T-helper 1 cell treated with Interleukin-12 subunit alpha and Interleukin-12 subunit beta and Interleukin-4 antibody, amounts not matched to agents 30 μg/mL and 1 μg/mL, for 36 hours (primary cell): ENCODE measurements at regions not wholly inside any gene's neighbourhood (a gene's known extent, or its start where the extent isn't known, plus 50 kb on each side); places are given as distances from the start of the nearest gene placed in this dataset.

ENCODE experiments used
- H3K27ac Mint-ChIP-seq: one replicate; pipeline ENCODE4 v1.8.0; 2021; ENCODE audit warnings: mild to moderate bottlenecking, mixed read lengths
- H3K27me3 Mint-ChIP-seq: one replicate; pipeline ENCODE4 v1.8.0; 2021; ENCODE audit warnings: low read depth, mixed read lengths
- H3K36me3 Mint-ChIP-seq: one replicate; pipeline ENCODE4 v1.8.0; 2021; ENCODE audit warnings: low read depth, mixed read lengths
- H3K4me1 Mint-ChIP-seq: one replicate; pipeline ENCODE4 v1.8.0; 2021; ENCODE audit warnings: low read depth, mixed read lengths
- H3K4me3 Mint-ChIP-seq: one replicate; pipeline ENCODE4 v1.8.0; 2021; ENCODE audit warnings: mild to moderate bottlenecking, moderate library complexity, mixed read lengths
- H3K9me3 Mint-ChIP-seq: one replicate; pipeline ENCODE4 v1.8.0; 2021; ENCODE audit warnings: mixed read lengths

- Mint-ChIP-seq H3K4me3 (no peak overlapping the region), H3K9me3 (no peaks in the 10 kb centered on the region), H3K4me1 (no peaks in the 10 kb centered on the region), H3K36me3 (no peaks in the 10 kb centered on the region), H3K27me3 (no peaks in the 10 kb centered on the region), H3K27ac (no peak overlapping the region)
Observed at GRCh38 chr2:22683914-22684313, 701.1 kb upstream of the KLHL29 start.

- H3K36me3 Mint-ChIP-seq, result no peaks in the 10 kb centered on the region
- no peak overlapping the region for H3K4me3 Mint-ChIP-seq
- no peak overlapping the region for H3K27ac Mint-ChIP-seq
- no peaks in the 10 kb centered on the region for H3K9me3 Mint-ChIP-seq
- H3K27me3 Mint-ChIP-seq, result no peaks in the 10 kb centered on the region
- H3K4me1 Mint-ChIP-seq, result no peaks in the 10 kb centered on the region
Observed at GRCh38 chr2:22690096-22690495, 694.9 kb upstream of the KLHL29 start.

- no peak overlapping the region for H3K27ac Mint-ChIP-seq
- no peaks in the 10 kb centered on the region for H3K9me3 Mint-ChIP-seq
- no peak overlapping the region for H3K4me3 Mint-ChIP-seq
- H3K4me1 Mint-ChIP-seq, result no peaks in the 10 kb centered on the region
- H3K36me3 Mint-ChIP-seq, result no peaks in the 10 kb centered on the region
- no peaks in the 10 kb centered on the region for H3K27me3 Mint-ChIP-seq
Observed at GRCh38 chr2:22691666-22692065, 693.3 kb upstream of the KLHL29 start.

GRCh38 chr2:22692746-22693145 lies 692.2 kb upstream of the KLHL29 start:
- H3K9me3 Mint-ChIP-seq, result no peaks in the 10 kb centered on the region
- H3K36me3 Mint-ChIP-seq, result no peaks in the 10 kb centered on the region
- no peak overlapping the region for H3K4me3 Mint-ChIP-seq
- no peaks in the 10 kb centered on the region for H3K4me1 Mint-ChIP-seq
- no peak overlapping the region for H3K27ac Mint-ChIP-seq
- no peaks in the 10 kb centered on the region for H3K27me3 Mint-ChIP-seq

- Mint-ChIP-seq H3K4me3 (no peak overlapping the region), H3K27me3 (no peaks in the 10 kb centered on the region), H3K4me1 (no peaks in the 10 kb centered on the region), H3K27ac (no peak overlapping the region), H3K36me3 (no peaks in the 10 kb centered on the region), H3K9me3 (no peaks in the 10 kb centered on the region)
Observed at GRCh38 chr2:22694300-22694699, 690.7 kb upstream of the KLHL29 start.

GRCh38 chr2:22694856-22695255 lies 690.1 kb upstream of the KLHL29 start:
- Mint-ChIP-seq H3K27ac (no peak overlapping the region), H3K27me3 (no peaks in the 10 kb centered on the region), H3K4me1 (no peaks in the 10 kb centered on the region), H3K9me3 (no peaks in the 10 kb centered on the region), H3K36me3 (no peaks in the 10 kb centered on the region), H3K4me3 (no peak overlapping the region)

- Mint-ChIP-seq H3K27me3 (no peaks in the 10 kb centered on the region), H3K9me3 (no peaks in the 10 kb centered on the region), H3K36me3 (no peaks in the 10 kb centered on the region), H3K4me3 (no peak overlapping the region), H3K4me1 (no peaks in the 10 kb centered on the region), H3K27ac (no peak overlapping the region)
Observed at GRCh38 chr2:22697054-22697788, 687.8 kb upstream of the KLHL29 start.

GRCh38 chr2:22701561-22702160 lies 683.3 kb upstream of the KLHL29 start:
- Mint-ChIP-seq H3K4me1 (no peaks in the 10 kb centered on the region), H3K27ac (no peak overlapping the region), H3K9me3 (no peaks in the 10 kb centered on the region), H3K36me3 (no peaks in the 10 kb centered on the region), H3K4me3 (no peak overlapping the region), H3K27me3 (no peaks in the 10 kb centered on the region)

- H3K27ac Mint-ChIP-seq, result no peak overlapping the region
- H3K4me3 Mint-ChIP-seq, result no peak overlapping the region
- no peaks in the 10 kb centered on the region for H3K9me3 Mint-ChIP-seq
- H3K36me3 Mint-ChIP-seq, result no peaks in the 10 kb centered on the region
- no peaks in the 10 kb centered on the region for H3K4me1 Mint-ChIP-seq
- no peaks in the 10 kb centered on the region for H3K27me3 Mint-ChIP-seq
Observed at GRCh38 chr2:22703286-22703920, 681.6 kb upstream of the KLHL29 start.

GRCh38 chr2:22719396-22719795 lies 665.6 kb upstream of the KLHL29 start:
- H3K9me3 Mint-ChIP-seq, result peaks cover 6% of the 10 kb centered on the region
- H3K4me3 Mint-ChIP-seq, result no peak overlapping the region

GRCh38 chr2:22729466-22729865 lies 655.5 kb upstream of the KLHL29 start:
- peaks cover 11% of the 10 kb centered on the region for H3K9me3 Mint-ChIP-seq
- no peak overlapping the region for H3K4me3 Mint-ChIP-seq
- H3K4me1 Mint-ChIP-seq, result no peaks in the 10 kb centered on the region
- no peaks in the 10 kb centered on the region for H3K36me3 Mint-ChIP-seq
- no peak overlapping the region for H3K27ac Mint-ChIP-seq
- no peaks in the 10 kb centered on the region for H3K27me3 Mint-ChIP-seq

More at GRCh38 chr2:22719396-22719795, 665.6 kb upstream of the KLHL29 start:
- no peaks in the 10 kb centered on the region for H3K27me3 Mint-ChIP-seq
- H3K27ac Mint-ChIP-seq, result no peak overlapping the region
- H3K36me3 Mint-ChIP-seq, result no peaks in the 10 kb centered on the region
- no peaks in the 10 kb centered on the region for H3K4me1 Mint-ChIP-seq

GRCh38 chr2:22734373-22735045 lies 650.5 kb upstream of the KLHL29 start:
- Mint-ChIP-seq H3K4me1 (no peaks in the 10 kb centered on the region), H3K36me3 (no peaks in the 10 kb centered on the region), H3K4me3 (no peak overlapping the region), H3K27me3 (no peaks in the 10 kb centered on the region), H3K9me3 (peaks cover 7% of the 10 kb centered on the region), H3K27ac (no peak overlapping the region)

GRCh38 chr2:22737144-22737543 lies 647.8 kb upstream of the KLHL29 start:
- H3K9me3 Mint-ChIP-seq, result no peaks in the 10 kb centered on the region
- no peaks in the 10 kb centered on the region for H3K36me3 Mint-ChIP-seq
- H3K4me1 Mint-ChIP-seq, result no peaks in the 10 kb centered on the region
- H3K4me3 Mint-ChIP-seq, result no peak overlapping the region
- no peak overlapping the region for H3K27ac Mint-ChIP-seq
- H3K27me3 Mint-ChIP-seq, result no peaks in the 10 kb centered on the region

GRCh38 chr2:22741216-22741615 lies 643.8 kb upstream of the KLHL29 start:
- no peaks in the 10 kb centered on the region for H3K9me3 Mint-ChIP-seq
- H3K27ac Mint-ChIP-seq, result no peak overlapping the region
- no peaks in the 10 kb centered on the region for H3K4me1 Mint-ChIP-seq
- no peak overlapping the region for H3K4me3 Mint-ChIP-seq
- no peaks in the 10 kb centered on the region for H3K27me3 Mint-ChIP-seq
- H3K36me3 Mint-ChIP-seq, result no peaks in the 10 kb centered on the region

- Mint-ChIP-seq H3K4me1 (no peaks in the 10 kb centered on the region), H3K27me3 (no peaks in the 10 kb centered on the region), H3K9me3 (no peaks in the 10 kb centered on the region), H3K4me3 (no peak overlapping the region), H3K27ac (no peak overlapping the region), H3K36me3 (no peaks in the 10 kb centered on the region)
Observed at GRCh38 chr2:22748909-22749308, 636.1 kb upstream of the KLHL29 start.
